Hepatocyte (in vitro differentiated cells): ENCODE measurements at regions not wholly inside any gene's neighbourhood (a gene's known extent, or its start where the extent isn't known, plus 50 kb on each side); places are given as distances from the start of the nearest gene placed in this dataset.

ENCODE experiments used
- CTCF ChIP-seq: fragments of 200-600 bp; sonication (generic); IDR thresholded peaks from 2 replicates; pipeline ENCODE4 v1.5.1; 2016; ENCODE audit warnings: antibody characterized with exemption, mild to moderate bottlenecking; ENCODE audit not compliant: poor library complexity
- EZH2 ChIP-seq: fragments of 200-600 bp; sonication (generic); IDR thresholded peaks from 2 replicates; pipeline ENCODE4 v1.6.1; 2016; ENCODE audit warnings: antibody characterized with exemption, mild to moderate bottlenecking, borderline replicate concordance
- EZH2phosphoT487 ChIP-seq: fragments of 200-600 bp; sonication (generic); IDR thresholded peaks from one replicate; pipeline ENCODE4 v1.6.1; 2018; ENCODE audit warnings: antibody characterized with exemption, mild to moderate bottlenecking, low read depth, moderate library complexity; ENCODE audit not compliant: unreplicated experiment, severe bottlenecking

- no peak for TF ChIP-seq CTCF
- TF ChIP-seq EZH2, result no peak
- no peak for TF ChIP-seq EZH2phosphoT487
These were observed 124.0 kb upstream of the TARS1 start for GRCh38 chr5:33316773-33317172.
